Peyer's patch (tissue), 4 donors: ENCODE measurements at regions not wholly inside any gene's neighbourhood (a gene's known extent, or its start where the extent isn't known, plus 50 kb on each side); places are given as distances from the start of the nearest gene placed in this dataset.

Experiments used
- DNase-seq, 3 donors: peaks; one replicate each; pipeline ENCODE4 v3.0.0-alpha.2; 2017 to 2019
- H3K27ac ChIP-seq, 4 donors: fragments of 200-600 bp; sonication (generic); one replicate each; pipeline ENCODE4 v1.5.1; 2016 to 2019
- H3K27me3 ChIP-seq, 2 donors: fragments of 200-600 bp; sonication (generic); one replicate each; pipeline ENCODE4 v1.5.1; 2019
- H3K36me3 ChIP-seq, 3 donors: fragments of 200-600 bp; sonication (generic); one replicate each; pipeline ENCODE4 v1.5.1; 2016 to 2019
- H3K4me1 ChIP-seq, 4 donors: fragments of 200-600 bp; sonication (generic); one replicate each; pipeline ENCODE4 v1.5.1; 2016 to 2019
- H3K4me3 ChIP-seq, 4 donors: fragments of 200-600 bp; sonication (generic); 1 replicate in 3 of 4; 2 replicates in 1 of 4; pipeline ENCODE4 v1.5.1; 2016 to 2019; ENCODE audit warnings: mild to moderate bottlenecking in 1 of 4
- H3K9me3 ChIP-seq, 4 donors: fragments of 200-600 bp; sonication (generic); one replicate each; pipeline ENCODE4 v1.5.1; 2016 to 2019; ENCODE audit warnings: mild to moderate bottlenecking in 1 of 4
- CTCF ChIP-seq, 6 experiments: fragments of 450-650 bp in 4 of 6; fragments of 200-600 bp in 2 of 6; sonication (generic) in 1 of 6; IDR thresholded peaks; one replicate each; pipeline ENCODE4 v1.5.1; 2017 to 2019; ENCODE audit warnings: antibody characterized with exemption in 6 of 6, mild to moderate bottlenecking in 3 of 6, moderate library complexity in 1 of 6
- POLR2A ChIP-seq, 2 donors: fragments of 450-650 bp; IDR thresholded peaks; one replicate each; pipeline ENCODE4 v1.5.1; 2017; ENCODE audit warnings: antibody characterized with exemption in 2 of 2, mild to moderate bottlenecking in 2 of 2, moderate library complexity in 2 of 2

- Histone ChIP-seq H3K4me3 (no peak overlapping the region), H3K36me3 (no peaks in the 10 kb centered on the region), H3K27ac (no peak overlapping the region)
Observed at GRCh38 chr2:11054783-11055678, 100.2 kb upstream of the SLC66A3 start.

GRCh38 chr2:11055679-11056215 is 99.5 kb upstream of the SLC66A3 start:
- Histone ChIP-seq H3K4me3 (no peak overlapping the region), H3K27ac (no peak overlapping the region), H3K36me3 (no peaks in the 10 kb centered on the region), H3K9me3 (no peaks in the 10 kb centered on the region), H3K27me3 (no peaks in the 10 kb centered on the region), H3K4me1 (no peaks in the 10 kb centered on the region)
- no peak for TF ChIP-seq CTCF (IDR thresholded peaks at IDR 0.05)
- TF ChIP-seq POLR2A (IDR thresholded peaks at IDR 0.05) = no peak
- no peak for DNase-seq

More at GRCh38 chr2:11054783-11055678, 100.2 kb upstream of the SLC66A3 start:
- DNase-seq = no peak
- Histone ChIP-seq H3K9me3 (no peaks in the 10 kb centered on the region), H3K27me3 (no peaks in the 10 kb centered on the region), H3K4me1 (no peaks in the 10 kb centered on the region)
- TF ChIP-seq CTCF (IDR thresholded peaks at IDR 0.05) = no peak
- TF ChIP-seq POLR2A (IDR thresholded peaks at IDR 0.05) = no peak

GRCh38 chr2:11056614-11057013 is 98.7 kb upstream of the SLC66A3 start:
- DNase-seq = no peak
- no peak overlapping the region for H3K4me3 ChIP-seq

GRCh38 chr2:11057031-11057430 is 98.2 kb upstream of the SLC66A3 start:
- DNase-seq = no peak
- H3K36me3 ChIP-seq = no peaks in the 10 kb centered on the region
- H3K4me1 ChIP-seq = no peaks in the 10 kb centered on the region
- TF ChIP-seq POLR2A (IDR thresholded peaks at IDR 0.05) (no peak), CTCF (IDR thresholded peaks at IDR 0.05) (no peak)
- peaks cover 0 to 4% (median 0%) of the 10 kb centered on the region in 4 donors for H3K9me3 ChIP-seq
- no peak overlapping the region for H3K4me3 ChIP-seq
- H3K27me3 ChIP-seq = no peaks in the 10 kb centered on the region
- no peak overlapping the region for H3K27ac ChIP-seq

More at GRCh38 chr2:11056614-11057013, 98.7 kb upstream of the SLC66A3 start:
- no peaks in the 10 kb centered on the region for H3K36me3 ChIP-seq
- no peak overlapping the region for H3K27ac ChIP-seq
- TF ChIP-seq POLR2A (IDR thresholded peaks at IDR 0.05) (no peak), CTCF (IDR thresholded peaks at IDR 0.05) (no peak)
- H3K27me3 ChIP-seq = no peaks in the 10 kb centered on the region
- H3K9me3 ChIP-seq = no peaks in the 10 kb centered on the region
- no peaks in the 10 kb centered on the region for H3K4me1 ChIP-seq

GRCh38 chr2:11058129-11058528 is 97.1 kb upstream of the SLC66A3 start:
- H3K9me3 ChIP-seq = peaks cover 0 to 7% (median 0%) of the 10 kb centered on the region in 4 donors
- no peaks in the 10 kb centered on the region for H3K27me3 ChIP-seq
- H3K4me1 ChIP-seq = no peaks in the 10 kb centered on the region
- TF ChIP-seq CTCF (IDR thresholded peaks at IDR 0.05) (no peak), POLR2A (IDR thresholded peaks at IDR 0.05) (no peak)
- H3K36me3 ChIP-seq = no peaks in the 10 kb centered on the region
- H3K27ac ChIP-seq = no peak overlapping the region
- no peak for DNase-seq
- H3K4me3 ChIP-seq = no peak overlapping the region
